ENCODE measurements at regions not wholly inside any gene's neighbourhood (a gene's known extent, or its start where the extent isn't known, plus 50 kb on each side); places are given as distances from the start of the nearest gene placed in this dataset.
"Not testable (repeated sequence)": the region's sequence is repeated elsewhere in the genome, so short reads cannot be mapped to it uniquely, and the experiment has no call there.

DNA sequence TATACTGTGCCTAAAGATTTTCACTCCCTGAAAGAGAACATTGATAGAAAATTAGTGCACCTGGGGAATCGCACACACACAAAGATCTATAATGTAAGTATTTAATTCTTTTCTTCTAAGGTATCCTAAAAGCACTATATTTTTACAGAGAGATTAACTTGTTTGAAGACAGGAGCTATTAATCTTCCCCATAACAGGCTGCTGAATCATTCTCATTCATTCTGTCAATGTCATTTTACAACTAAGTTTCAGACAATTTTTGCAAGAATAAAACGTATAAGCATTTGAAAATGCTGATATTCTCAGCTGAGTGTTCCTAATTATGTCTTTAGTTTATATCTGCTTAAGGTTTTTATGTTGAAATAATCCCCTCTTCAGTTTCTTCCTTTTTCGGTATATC is 776.7 kb downstream of the NXPH1 start:
- DNase-seq (ENCODE audit: low read depth): no peak

DNA sequence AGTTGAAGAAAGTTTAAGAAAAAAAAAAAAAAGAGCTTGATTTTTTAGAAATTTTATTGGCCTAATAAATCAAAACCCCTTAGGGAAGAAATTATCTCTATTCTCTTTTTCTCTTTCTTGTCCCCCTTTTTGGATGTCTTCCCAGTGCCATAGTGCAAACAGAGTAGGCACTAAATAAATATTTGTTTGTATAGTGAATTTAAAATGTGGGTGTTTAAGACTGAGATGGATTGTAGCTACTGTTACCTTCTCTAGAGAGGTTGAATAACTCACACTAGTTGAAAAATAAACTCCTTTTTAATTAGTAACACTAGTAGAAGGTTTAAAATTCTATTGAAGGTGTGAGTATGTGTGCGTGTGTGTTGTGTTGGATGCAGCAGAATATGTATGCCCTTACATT is 783.8 kb downstream of the NXPH1 start:
- no peak for DNase-seq (ENCODE audit: low read depth)

DNA sequence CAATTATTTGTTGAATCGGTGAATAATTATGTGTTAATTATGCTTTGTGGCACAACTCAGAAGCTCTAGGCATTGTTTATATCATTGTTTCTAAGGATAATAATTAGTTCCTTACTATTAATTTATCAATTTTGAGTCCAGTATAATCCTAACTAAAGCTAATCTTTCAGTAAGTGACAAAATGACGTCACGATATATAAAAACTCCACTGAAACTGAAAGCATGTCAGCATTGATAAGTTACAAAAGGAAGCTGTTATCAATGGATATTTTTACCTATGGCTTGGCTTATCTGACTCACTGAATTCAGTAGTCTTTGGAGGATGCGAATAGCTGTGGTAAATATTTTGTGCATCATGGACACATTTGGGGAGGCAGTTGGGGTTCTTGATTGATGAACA is 793.1 kb downstream of the NXPH1 start:
- DNase-seq (ENCODE audit: low read depth): no peak

DNA sequence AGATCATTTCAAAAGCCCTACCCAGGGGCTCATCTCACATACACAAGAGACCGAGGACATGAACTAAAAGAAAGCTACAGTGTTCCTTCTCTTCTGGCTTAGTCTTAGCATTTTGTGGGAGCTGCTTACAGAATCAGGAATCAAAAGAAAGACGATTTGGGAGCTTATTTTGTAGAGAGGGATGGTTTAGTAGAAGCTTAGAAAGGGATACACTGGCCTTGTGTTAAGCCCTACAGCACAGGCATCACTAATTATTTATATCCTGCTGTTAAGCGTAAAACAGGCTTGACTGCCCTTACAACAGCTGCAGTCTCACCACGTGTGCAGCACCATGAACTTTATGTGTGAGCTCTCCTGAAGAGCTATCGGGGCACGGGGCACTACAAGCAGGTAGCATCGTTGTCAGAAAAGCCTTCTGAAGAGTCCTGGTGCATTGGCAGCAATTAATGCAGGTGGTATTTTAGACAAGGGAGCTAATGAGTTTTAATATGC is 798.3 kb downstream of the NXPH1 start:
- DNase-seq (ENCODE audit: low read depth): no peak

DNA sequence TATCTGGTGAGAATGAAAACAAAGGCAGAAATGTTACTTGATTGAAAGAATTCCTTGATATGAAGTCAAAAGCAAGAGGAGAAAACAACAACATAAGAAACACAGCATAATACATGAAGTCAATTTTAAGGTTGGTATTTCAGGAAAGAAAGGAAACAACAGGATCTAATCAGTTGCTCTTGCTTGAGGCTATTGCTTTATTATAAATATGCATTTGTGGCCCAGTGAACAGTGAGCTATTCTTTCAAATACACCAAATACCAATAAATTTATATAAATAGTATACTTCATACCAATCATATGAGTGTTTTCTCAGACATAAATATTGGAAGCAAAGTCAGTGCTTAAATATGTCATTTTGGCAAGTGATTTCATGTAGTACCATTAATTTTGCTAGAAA is 806.6 kb downstream of the NXPH1 start:
- no peak for DNase-seq (ENCODE audit: low read depth)

DNA sequence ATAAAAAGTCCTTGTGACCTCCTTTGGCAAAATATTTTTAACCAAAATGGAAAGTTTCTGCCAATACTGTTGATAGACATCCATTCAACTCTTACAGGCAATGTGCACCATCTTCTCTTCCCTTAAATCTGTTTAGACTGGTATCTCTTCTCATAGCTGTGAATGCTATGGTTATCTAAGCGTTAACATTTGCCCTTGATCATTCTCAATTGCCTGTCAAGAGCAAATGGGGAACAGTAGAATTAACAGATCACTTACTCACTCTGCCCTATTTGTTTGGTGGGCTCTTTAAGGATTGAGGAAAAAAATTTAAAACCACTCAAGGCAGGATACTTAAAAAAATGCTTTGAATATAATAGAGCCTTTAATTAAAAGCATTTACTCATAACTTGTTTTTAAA is 808.4 kb downstream of the NXPH1 start:
- DNase-seq (ENCODE audit: low read depth): no peak

DNA sequence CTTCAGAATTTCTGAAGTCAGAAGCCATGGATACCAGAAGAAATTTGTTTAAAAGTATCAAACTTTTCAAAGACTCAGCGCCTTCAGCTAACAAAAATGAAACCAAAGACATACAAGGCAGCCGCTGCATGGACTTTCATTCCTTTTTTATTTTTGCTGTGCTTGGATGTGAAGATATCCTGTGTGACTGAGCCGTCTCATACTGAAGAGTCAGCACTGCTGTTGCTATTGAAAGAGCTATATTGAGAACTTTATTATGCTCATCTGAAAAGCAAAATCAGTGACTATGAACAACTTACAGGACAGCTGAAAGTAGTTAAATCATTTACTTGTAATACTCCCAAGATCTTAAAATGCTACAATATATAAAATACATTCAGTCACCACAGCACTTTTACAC is 809.2 kb downstream of the NXPH1 start:
- DNase-seq (ENCODE audit: low read depth): no peak

DNA sequence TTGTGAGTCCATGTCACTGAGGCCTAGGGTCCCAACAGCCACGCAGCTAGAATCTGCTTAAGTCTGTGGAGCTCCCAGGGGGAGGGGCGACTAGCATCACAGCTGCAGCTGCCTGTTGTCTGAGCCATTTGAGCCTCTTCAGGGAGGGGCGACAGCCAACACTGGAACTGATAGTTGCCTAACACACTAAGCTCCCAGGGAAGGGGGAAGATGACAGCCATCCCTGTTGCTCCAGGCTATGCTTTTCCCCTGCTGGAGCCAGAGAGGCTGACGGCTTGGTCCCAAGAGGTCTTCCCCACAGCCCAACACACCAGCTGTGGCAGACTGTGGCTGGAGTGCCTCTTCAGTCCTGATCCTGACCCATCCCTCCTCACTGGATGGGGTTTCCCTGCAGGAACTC is 817.5 kb downstream of the NXPH1 start:
- DNase-seq (ENCODE audit: low read depth): no peak

DNA sequence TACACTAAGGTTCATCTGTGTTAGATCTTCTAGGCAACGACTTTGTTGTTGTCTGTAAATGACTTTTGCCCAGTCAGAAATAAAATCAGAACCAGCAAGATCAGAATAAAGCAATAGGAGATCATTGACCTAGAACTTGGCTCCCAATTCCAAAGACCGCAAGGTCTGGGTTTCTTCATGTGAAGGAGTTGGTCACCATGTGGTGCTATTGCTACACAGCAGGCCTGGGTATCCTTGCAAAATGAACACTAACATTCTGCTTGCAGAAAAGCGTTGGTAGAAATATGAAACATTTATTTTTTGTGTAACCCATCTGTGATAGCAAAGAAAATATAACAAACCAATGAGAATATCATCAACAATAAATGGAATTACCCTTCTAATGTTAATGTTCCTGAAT is 831.0 kb downstream of the NXPH1 start:
- no peak for DNase-seq (ENCODE audit: low read depth)

DNA sequence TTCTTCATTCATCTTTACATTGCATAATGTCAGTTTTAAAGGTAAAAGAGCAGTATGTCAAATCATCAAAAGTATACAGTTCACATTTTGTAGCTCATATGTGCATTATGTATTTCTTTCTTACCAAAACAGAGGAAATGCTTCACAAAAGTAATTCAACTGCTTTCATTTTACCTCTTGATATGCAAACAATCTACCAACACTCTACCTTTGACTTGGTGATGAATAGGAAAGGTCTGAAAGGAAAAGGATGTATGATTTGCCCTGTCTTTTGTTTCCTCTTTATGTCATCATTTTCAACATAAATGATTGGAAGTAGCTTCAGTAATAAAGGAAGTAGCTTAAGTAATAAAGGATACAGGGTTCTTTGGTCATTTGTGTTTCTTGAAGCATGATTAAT is 846.7 kb downstream of the NXPH1 start:
- no peak for DNase-seq (ENCODE audit: low read depth)

DNA sequence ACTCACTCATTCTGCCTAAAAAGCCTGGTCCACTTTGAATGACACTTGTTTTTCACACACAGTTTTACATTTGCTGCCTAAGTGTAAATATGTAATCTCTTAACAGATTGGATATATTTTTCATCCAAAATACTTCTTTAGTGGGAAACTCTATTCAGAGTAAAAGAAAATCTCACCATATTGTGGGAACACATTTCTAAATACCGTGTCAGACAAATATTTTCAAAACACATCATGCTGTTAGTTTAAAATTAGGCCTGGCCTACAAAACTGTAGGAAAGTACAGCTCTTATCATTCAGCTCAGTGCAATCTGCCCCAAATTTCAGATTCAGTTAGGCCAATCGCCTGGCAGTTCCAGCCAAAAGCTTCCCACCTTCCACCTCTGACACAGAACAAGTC is 849.8 kb downstream of the NXPH1 start:
- DNase-seq (ENCODE audit: low read depth): no peak

DNA sequence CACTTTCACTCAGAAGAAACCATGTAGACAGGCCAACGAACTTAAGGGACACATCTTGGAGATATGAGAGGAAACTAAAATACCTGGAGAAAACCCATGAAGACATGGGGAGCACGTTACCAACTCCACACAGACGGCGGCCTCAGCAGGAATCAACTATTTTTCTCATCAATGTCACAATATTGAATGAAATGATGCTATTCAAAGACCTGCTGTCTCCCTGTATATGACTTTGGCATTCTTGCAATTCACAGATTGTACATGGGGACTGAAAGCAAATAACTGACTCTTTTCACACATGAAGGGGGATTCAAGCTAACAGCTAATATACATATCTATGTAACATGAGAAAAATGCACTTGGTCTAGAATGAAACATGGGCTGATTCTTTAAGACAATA is 869.0 kb downstream of the NXPH1 start:
- no peak for DNase-seq (ENCODE audit: low read depth)

DNA sequence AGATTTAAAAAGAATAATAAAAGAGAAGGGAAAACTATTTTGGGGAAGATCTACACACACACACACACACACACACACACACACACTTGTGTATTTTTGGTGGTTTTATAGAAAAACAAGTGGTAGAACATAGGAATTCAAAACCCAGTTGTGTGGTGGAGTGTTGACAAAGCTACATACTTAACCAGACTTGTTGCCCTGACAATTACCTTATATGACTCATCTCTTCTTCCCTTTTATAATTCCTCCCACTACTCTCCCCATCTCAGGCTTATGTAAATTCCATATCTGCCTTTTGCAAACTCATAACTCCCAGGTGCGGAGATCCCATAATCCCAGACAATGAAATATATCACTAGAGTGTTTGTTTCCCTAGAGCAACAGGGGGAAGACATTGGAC is 873.7 kb downstream of the NXPH1 start:
- DNase-seq (ENCODE audit: low read depth): no peak

DNA sequence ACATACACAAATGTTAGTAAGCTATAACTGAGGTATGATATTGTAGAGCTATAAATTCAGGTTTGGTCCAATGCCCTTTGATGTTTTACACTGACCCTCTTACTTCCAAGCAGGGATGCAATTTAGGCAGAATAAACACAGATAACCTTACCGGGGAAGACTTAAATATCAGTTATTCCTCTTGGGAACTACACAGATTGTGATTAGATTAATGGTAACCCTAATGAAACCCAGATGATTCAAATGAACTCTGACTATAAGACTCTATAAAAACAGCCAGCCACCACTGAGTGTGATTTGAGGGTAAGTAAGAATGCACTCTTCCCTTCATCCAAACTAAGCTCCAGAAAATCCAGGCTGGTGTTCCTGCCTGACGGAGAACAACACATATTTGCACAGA is 891.1 kb downstream of the NXPH1 start:
- no peak for DNase-seq (ENCODE audit: low read depth)

DNA sequence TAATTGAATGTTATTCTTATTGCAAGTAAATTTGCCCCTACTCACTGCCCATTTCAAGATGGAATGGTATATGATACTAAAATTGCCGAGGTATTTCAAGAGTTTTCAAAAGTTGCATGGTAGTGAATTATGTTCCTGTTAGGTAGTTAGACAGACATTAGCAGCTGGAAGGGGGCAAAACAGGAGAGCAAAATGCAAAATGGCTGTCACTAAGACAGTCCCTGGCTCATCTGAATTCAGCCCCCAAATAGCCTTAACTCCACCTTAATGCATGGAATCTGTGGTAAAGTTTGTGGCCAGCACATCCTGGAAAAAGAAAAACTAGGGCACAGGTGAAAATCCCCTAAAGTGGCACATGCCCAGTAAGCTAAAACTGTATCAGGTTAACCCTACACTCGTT is 894.9 kb downstream of the NXPH1 start:
- no peak for DNase-seq (ENCODE audit: low read depth)

DNA sequence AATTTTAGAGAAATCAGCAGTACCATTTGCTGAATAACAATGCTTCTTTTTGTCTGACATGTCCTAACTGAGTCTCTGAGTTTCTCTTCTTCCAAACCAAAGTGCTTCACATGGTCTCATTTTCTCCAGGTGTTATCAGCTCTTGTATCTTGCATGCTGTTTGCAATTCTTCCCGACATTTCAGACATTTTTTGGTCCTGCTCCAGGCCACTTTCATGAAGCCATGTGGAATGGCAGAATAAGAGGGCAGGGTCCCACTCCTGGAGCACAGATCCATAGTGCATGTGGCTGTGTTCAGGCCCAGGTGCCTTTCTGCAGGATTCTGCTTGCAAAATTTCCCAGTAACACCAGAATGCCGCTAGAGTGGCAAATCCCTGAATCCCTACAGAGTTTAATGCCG is 916.2 kb downstream of the NXPH1 start:
- DNase-seq (ENCODE audit: low read depth): no peak

DNA sequence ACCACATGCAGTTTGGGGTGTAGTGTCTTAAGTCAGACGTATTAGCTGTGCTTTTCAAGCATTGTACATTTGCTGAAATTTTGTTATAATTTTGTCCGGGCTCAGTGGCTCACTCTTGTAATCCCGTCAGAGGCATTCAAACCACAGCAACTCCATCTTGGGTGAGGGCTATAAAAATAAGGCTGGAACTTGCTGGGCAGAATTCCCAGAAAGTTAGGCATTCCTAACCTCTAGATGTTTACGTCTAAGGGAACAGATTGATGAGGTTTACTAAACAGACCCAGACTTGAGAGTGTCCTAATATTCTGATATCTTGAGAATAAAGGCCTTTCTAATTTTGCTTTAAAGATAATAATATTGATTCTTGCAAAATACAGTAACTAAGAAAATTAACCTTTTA is 957.8 kb downstream of the NXPH1 start:
- DNase-seq (ENCODE audit: low read depth): no peak

DNA sequence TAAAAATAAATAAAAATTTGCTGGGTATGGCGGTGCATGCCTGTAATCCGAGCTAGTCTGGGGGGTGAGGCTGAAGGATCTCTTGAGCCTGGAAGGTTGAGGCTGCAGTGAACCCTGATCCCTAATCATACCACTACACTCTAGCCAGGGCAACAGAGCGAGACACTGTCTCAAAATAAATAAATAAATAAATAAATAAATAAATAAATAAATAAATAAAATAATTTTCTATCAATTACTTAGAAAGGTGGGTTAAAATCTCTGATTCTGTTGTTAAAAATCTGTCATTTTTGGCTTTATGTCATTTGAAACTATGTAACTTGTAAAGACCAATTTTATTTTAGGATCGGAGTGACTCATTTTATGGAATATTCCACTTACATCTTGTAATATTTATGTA is 958.6 kb downstream of the NXPH1 start:
- DNase-seq (ENCODE audit: low read depth): no peak

DNA sequence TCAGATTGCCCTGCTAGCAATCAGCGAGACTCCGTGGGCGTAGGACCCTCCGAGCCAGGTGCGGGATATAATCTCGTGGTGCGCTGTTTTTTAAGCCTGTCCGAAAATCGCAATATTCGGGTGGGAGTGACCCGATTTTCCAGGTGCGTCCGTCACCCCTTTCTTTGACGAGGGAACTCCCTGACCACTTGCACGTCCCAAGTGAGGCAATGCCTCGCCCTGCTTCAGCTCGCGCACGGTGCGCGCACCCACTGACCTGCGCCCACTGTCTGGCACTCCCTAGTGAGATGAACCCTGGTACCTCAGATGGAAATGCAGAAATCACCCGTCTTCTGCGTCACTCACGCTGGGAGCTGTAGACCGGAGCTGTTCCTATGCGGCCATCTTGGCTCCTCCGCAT is 971.0 kb downstream of the NXPH1 start:
- DNase-seq (ENCODE audit: low read depth): not testable (repeated sequence)

DNA sequence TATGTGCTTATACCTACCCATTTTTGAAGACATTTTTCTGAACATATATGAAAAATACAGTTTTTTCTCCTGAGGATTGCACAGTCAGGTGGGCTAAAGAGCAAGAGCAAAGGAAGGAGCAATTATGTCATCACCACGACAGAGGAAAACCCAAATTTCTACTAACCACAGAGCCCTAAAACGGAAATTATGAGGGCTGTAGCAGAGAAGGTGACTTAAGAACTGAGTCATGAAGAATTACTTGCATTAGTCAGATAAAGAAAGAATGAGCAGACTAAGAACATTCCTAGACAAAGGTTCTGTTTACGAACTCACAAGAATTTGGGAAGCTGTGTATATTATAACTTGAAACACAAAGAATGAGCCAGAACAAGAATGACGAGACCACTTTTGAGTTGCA is 974.4 kb downstream of the NXPH1 start:
- no peak for DNase-seq (ENCODE audit: low read depth)

DNA sequence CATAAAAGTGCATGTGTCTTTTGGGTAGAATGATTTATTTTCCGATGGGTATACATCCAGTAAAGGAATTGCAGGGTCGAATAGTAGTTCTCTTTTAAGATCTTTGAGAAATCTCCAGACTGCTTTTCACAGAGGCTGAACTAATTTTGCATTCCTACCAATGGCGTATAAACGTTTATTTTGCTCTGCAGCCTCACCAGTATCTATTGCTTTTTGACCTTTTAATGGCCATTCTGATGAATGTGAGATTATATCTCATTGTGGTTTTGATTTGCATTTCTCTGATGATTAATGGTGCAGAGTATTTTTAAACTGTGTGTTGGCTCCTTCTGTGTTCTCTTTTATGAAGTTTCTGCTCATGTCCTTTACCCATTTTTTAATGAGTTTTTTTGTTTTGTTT is 1020.1 kb downstream of the NXPH1 start:
- DNase-seq (ENCODE audit: low read depth): no peak

DNA sequence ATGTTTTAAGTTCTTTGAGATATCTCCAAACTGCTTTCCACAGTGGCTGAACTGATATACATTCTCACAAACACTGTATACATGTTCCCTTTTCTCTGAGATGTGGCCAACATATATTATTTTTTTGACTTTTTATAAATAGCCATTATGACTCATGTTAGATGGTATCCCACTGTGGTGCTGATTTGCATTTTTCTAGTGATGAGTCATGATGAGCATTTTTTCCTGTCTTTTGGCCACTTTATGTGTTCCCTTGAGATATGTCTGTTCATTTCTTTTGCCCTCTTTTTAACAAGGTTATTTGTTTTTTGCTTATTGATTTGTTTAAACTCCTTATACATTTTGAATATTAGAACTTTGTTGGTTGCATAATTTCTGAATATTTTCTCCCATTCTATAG is 1055.1 kb downstream of the NXPH1 start:
- no peak for DNase-seq (ENCODE audit: low read depth)

DNA sequence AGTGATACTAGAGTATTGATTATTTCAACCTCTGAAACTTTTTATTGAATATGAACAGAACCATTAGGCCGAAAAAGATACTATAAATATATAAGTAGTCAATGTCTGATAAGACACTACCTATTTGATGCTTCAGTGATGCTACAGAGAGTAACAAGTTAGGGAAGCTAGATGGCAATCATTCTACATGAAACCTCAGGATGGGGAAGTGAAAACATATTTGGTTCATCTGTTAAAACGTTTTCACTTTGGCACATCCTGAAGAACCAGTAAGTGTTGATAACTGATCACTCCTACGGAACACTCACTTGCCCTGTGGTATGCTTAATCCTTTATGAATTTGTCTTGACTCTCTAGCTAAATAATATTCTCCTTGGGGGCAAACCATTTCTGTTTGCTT is 1064.9 kb downstream of the NXPH1 start:
- DNase-seq (ENCODE audit: low read depth): no peak

DNA sequence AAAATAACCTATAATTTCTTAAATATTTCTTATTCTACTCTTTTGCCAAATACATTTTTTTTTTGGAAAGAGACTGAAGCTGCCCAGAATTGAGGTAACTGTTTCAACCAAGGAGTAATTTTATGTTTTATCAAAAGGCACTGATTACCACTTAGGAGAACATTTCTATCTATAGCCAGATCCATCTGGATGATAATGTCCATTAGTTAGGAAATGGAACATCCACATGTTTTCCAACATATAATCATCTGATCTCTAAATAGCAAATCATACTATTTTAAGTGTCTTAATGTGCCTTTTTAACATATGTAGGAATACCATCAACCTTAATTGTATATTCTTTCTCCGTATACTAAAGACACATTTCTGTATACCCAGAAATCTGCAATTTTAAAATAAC is 1068.9 kb downstream of the NXPH1 start:
- no peak for DNase-seq (ENCODE audit: low read depth)

DNA sequence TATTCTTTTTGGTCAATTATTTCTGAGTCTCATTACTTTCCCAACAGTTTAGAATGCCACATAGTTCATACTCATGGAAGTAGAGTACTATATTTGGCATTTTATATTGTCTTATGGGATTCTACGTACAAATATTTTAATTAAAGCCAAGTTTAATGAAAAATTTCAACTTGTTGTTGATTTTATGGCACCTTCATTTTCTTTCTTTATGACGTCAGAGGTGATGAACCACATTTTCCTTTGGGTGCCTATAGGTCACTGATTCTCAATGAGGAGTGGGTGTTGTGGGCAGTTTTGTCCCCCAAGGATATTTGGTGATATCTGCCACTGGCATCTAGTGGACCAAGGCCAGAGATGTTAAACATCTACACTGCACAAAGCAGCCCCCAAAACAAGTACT is 1071.3 kb downstream of the NXPH1 start:
- DNase-seq (ENCODE audit: low read depth): no peak
